HG03520 (cell line): ENCODE measurements at regions not wholly inside any gene's neighbourhood (a gene's known extent, or its start where the extent isn't known, plus 50 kb on each side); places are given as distances from the start of the nearest gene placed in this dataset.
A peak's percentile ranks its signal among the peaks of the same experiment; 100 is the strongest.

ENCODE experiments used
- ATAC-seq: cut with Tn5 transposase; IDR thresholded peaks from one replicate; pipeline ENCODE4 v1.9.1; 2021; ENCODE audit warnings: mild to moderate bottlenecking, moderate library complexity; ENCODE audit not compliant: unreplicated experiment

DNA sequence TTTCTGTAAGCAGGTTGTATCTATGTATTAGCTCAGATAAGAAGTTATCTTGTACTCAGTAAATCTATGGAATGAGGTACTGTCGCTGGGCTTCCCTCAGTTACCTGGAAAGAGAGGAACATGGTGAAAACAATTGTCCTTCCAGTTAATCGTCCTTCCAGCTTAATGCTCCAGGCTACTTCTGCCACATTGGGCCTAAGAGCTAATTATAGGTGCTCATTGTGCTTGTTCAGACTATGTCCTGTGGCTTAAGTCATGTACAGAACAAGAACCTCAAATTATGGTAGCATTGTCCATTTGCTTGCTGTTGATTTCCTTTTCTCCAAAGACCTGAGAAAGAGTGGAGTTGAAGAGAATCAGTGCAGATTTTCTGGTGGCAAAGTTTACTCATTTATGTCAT, 86.1 kb upstream of the MBL2 start:
- ATAC-seq: no peak

DNA sequence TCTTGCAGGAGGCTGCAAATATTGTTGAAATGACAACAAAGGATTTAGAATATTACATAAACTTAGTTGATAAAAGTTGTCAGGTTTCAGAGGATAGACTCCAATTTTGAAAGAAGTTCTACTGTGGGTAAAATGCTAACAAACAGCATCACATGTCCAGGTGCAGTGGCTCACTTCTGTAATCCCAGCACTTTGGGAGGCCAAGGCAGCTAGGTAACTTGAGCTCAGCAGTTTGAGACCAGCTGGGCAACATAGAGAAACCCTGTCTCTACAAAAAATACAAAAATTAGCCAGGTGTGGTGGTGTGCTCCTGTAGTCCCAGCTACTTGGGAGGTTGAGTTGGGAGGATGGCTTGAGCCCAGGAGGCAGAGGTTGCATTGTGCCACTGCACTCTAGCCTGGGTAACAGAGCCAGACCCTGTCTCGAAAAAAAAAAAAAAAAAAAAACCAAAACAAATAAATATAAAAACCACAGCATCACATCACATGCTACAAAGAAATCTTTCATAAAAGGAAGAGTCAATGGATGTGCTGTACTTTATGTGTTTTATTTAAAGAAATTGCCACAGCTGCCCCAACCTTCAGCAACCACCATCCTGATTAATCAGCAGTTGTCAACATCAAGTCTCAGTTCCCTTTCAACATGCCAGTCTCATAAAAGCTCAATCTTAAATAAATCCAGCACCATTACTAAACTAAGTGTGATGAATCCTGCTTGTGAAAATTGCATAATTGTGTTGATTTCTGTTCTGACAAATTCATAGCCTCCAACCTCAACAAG, 83.2 kb upstream of the MBL2 start:
- no peak for ATAC-seq

DNA sequence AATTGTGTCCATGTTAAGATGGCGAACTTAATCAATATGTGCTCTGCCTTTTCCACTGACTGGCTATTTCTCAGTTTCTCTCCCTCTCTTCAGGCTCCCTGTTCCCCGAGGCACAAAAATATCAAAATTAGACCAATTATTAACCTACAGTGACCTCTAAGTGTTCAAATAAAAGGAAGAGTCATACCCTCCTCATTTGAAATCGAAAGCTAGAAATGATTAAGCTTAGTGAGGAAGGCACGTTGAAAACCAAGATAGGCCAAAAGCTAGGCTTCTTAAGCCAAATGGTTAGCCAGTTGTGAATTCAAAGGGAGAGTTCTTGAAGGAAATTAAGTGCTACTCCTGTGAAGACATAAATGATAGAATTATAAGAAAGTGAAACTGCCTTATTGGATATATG, 81.1 kb upstream of the MBL2 start:
- ATAC-seq: peak; percentile 59

DNA sequence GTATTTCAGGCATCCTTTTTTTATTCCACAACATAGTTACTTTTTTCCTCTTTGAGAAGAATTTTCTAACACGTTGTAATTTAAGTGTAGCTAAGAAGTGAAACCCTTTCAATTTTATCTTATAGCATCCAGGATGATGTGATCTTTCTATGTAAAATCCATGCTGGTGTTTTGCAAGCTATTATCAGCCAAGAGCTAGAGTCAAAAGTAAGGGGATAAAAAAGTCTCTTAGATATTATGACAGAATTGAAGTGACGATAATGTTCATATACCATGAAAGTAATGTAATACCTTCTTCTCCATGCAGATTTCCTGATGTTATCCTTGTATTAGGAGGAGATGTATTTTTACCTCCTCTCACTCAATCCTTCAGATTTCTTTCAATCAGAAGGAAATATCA, 64.2 kb upstream of the MBL2 start:
- ATAC-seq: no peak
